Nephron progenitor cell (in vitro differentiated cells): ENCODE measurements at regions not wholly inside any gene's neighbourhood (a gene's known extent, or its start where the extent isn't known, plus 50 kb on each side); places are given as distances from the start of the nearest gene placed in this dataset.
"Not testable (repeated sequence)": the region's sequence is repeated elsewhere in the genome, so short reads cannot be mapped to it uniquely, and the experiment has no call there.

Source experiments
- DNase-seq: peaks from one replicate; pipeline ENCODE4 v3.0.0; 2021
- H3K27ac Mint-ChIP-seq: 2 replicates; pipeline ENCODE4 v1.8.0; 2021; ENCODE audit warnings: mild to moderate bottlenecking, moderate library complexity, mixed read lengths
- H3K27me3 Mint-ChIP-seq: 2 replicates; pipeline ENCODE4 v1.8.0; 2021; ENCODE audit warnings: mild to moderate bottlenecking, low read depth, mixed read lengths; ENCODE audit not compliant: poor library complexity
- H3K36me3 Mint-ChIP-seq: 2 replicates; pipeline ENCODE4 v1.8.0; 2021; ENCODE audit warnings: low read depth, mixed read lengths
- H3K4me1 Mint-ChIP-seq: 2 replicates; pipeline ENCODE4 v1.8.0; 2021; ENCODE audit warnings: mixed read lengths
- H3K4me3 Mint-ChIP-seq: 2 replicates; pipeline ENCODE4 v1.8.0; 2021; ENCODE audit warnings: mild to moderate bottlenecking, moderate library complexity, mixed read lengths
- H3K9me3 Mint-ChIP-seq: 2 replicates; pipeline ENCODE4 v1.8.0; 2021; ENCODE audit warnings: mild to moderate bottlenecking, moderate library complexity, mixed read lengths
- CTCF ChIP-seq: fragments of 200-600 bp; sonication (generic); IDR thresholded peaks from 2 replicates; pipeline ENCODE4 v1.5.0; 2021; ENCODE audit warnings: antibody characterized with exemption

DNA sequence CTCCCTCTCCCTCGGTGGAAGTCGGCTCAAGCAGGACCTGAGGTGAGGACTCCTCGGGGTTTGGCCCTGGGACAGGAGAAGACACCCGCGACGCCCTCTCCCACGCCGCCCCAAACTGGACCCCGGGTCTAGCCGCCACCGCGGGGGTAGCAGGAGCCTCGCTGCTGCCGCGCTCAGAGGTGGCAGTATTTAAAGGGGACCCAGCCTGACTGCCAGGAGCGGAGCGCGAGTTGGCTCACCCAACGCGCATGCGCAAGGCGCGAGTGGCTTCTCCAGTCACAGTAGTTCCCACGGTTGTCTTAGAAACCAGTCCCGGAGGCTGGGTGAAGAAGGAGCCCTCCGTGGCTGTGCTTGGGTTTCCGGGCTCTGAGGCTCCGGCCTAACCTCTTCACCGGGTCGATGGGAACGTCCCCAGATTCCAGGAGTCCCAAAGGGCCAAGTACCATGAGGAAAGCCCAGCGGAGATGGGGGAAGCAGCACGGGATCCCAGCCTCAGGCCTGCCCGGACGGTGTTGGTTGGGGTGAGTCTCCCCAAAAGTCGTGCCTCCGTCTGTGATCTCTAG, 477.8 kb downstream of the SPATA31A7 start:
- Mint-ChIP-seq H3K4me3 (no peak overlapping the region), H3K9me3 (peaks cover 73% of the 10 kb centered on the region)
- DNase-seq = no peak

DNA sequence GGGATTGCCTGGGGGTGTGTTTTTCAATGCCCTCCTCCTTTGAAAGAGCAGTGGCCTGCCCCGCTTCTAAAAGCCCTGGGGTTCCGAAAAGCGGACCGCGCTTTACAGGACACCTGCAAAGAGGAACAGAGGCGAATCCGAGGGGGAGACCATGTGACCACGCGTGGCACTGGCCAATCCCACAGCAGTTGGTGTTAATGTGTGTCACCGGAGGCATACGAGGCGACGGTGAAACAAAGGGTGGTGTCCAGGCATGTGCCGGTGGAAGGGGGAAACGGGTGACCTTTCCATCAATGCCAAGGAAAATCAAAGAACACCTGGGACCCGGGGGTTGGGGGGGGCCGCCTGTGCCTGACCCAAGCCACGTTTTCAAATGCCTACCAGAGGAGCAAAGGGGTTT, 478.4 kb downstream of the SPATA31A7 start:
- DNase-seq, H3K4me3 Mint-ChIP-seq, H3K27ac Mint-ChIP-seq, H3K36me3 Mint-ChIP-seq, H3K27me3 Mint-ChIP-seq, H3K4me1 Mint-ChIP-seq: not testable (repeated sequence)
- peaks cover 78% of the 10 kb centered on the region for H3K9me3 Mint-ChIP-seq

More for the DNA sequence above, 477.8 kb downstream of the SPATA31A7 start:
- Mint-ChIP-seq H3K4me1 (no peaks in the 10 kb centered on the region), H3K27ac (no peak overlapping the region), H3K36me3 (peaks cover 5% of the 10 kb centered on the region), H3K27me3 (peaks cover 3% of the 10 kb centered on the region)
- TF ChIP-seq CTCF = no peak

- no peak for DNase-seq
- Mint-ChIP-seq H3K4me3 (no peak overlapping the region), H3K36me3 (peaks cover 5% of the 10 kb centered on the region), H3K27ac (no peak overlapping the region), H3K9me3 (peaks cover 85% of the 10 kb centered on the region), H3K4me1 (no peaks in the 10 kb centered on the region), H3K27me3 (peaks cover 6% of the 10 kb centered on the region)
- TF ChIP-seq CTCF = no peak
These were observed 479.0 kb downstream of the SPATA31A7 start for GRCh38 chr9:61668846-61669245.

GRCh38 chr9:61669352-61669751, 479.5 kb downstream of the SPATA31A7 start:
- no peak overlapping the region for H3K27ac Mint-ChIP-seq
- peaks cover 5% of the 10 kb centered on the region for H3K36me3 Mint-ChIP-seq
- no peak overlapping the region for H3K4me3 Mint-ChIP-seq
- no peak for DNase-seq
- H3K4me1 Mint-ChIP-seq = no peaks in the 10 kb centered on the region
- peaks cover 90% of the 10 kb centered on the region for H3K9me3 Mint-ChIP-seq
- no peak for TF ChIP-seq CTCF
- H3K27me3 Mint-ChIP-seq = peaks cover 6% of the 10 kb centered on the region

DNA sequence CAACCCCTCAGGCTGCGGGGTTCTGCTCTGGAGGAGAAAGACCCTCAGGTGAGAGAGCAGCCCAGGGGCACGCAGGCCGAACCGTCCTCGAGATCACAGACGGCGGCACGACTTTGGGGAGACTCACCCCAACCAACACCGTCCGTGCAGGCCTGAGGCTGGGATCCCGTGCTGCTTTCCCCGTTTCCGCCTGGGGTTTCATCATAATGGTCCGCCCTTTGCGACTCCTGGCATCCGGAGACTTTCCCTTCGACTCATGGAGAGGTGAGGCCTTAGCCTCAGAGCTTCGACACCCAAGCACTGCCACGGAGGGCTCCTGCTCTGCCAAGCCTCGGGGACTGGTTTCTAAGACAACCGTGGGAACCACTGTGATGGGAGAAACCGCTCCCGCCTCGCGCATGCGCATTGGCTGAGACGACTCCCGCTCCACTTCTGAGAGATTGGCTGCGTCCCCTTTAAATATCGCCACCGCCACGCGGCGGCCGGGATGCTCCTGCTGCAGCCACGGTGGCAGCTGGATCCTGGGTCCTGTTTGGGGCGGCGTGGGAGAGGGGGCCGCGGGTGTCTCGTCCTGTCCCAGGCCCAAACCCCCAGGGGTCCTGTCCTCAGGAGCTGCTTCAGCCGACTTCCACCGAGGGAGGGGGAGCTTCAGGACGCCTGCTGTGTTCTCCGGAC, 480.1 kb downstream of the SPATA31A7 start:
- H3K4me1 Mint-ChIP-seq, H3K27me3 Mint-ChIP-seq, H3K27ac Mint-ChIP-seq, H3K4me3 Mint-ChIP-seq, H3K36me3 Mint-ChIP-seq, DNase-seq: not testable (repeated sequence)
- peaks cover 94% of the 10 kb centered on the region for H3K9me3 Mint-ChIP-seq

DNA sequence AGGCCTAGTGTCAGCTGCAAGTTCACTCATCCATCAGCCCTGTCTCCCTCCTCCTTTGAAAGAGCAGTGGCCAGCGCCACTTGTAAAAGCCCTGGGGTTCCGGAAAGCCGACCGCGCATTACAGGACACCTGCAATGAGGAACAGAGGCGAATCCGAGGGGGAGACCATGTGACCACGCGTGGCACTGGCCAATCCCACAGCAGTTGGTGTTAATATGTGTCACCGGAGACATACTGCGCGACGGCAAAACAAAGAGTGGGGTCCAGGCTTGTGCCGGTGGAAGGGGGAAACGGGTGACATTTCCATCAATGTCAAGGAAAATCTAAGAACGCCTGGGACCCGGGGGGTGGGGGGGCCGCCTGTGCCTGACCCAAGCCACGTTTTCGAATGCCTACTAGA, 480.8 kb downstream of the SPATA31A7 start:
- Mint-ChIP-seq H3K4me3 (no peak overlapping the region), H3K36me3 (peaks cover 4% of the 10 kb centered on the region), H3K27me3 (peaks cover 6% of the 10 kb centered on the region), H3K9me3 (peaks cover 94% of the 10 kb centered on the region), H3K27ac (no peak overlapping the region), H3K4me1 (no peaks in the 10 kb centered on the region)
- DNase-seq = no peak
- no peak for TF ChIP-seq CTCF
